ENCODE measurements at regions not wholly inside any gene's neighbourhood (a gene's known extent, or its start where the extent isn't known, plus 50 kb on each side); places are given as distances from the start of the nearest gene placed in this dataset.

DNA sequence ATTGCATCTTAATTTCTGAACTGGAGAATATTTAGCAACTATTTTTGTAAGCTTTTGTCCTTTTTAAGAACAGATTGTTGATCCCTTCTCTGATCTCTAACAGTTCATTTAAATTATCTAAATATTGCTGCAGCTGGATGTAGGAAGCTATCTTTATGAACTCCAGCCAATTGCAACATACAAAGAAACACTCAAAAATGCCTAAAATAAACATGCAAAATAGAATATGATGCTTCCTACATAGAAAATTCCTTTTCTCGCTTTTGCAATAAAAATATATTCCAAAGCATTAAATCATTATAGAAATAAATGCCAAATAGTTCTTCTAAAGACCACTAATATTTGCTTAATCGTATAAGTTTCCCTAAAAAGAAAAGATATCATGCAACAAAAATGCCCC, 218.6 kb downstream of the LURAP1L start:
- no peak overlapping the region for H3K9ac ChIP-seq (ENCODE audit: low read length in 2 of 2)
- H3K9me3 ChIP-seq (ENCODE audit: control insufficient read depth in 2 of 2, low read length in 2 of 2): no peaks in the 10 kb centered on the region
- no peaks in the 10 kb centered on the region for H3K27me3 ChIP-seq (ENCODE audit: control insufficient read depth in 1 of 2, insufficient read depth in 2 of 2, low read length in 2 of 2)
- H3K4me3 ChIP-seq (ENCODE audit: low read length in 2 of 2): no peak overlapping the region
- H3K4me1 ChIP-seq (ENCODE audit: control insufficient read depth, insufficient read depth, low read length): no peaks in the 10 kb centered on the region
- no peak overlapping the region for H3K27ac ChIP-seq (ENCODE audit: low read length)
- no peaks in the 10 kb centered on the region for H3K36me3 ChIP-seq (ENCODE audit: control insufficient read depth in 2 of 2, insufficient read depth in 2 of 2, low read length in 2 of 2)

DNA sequence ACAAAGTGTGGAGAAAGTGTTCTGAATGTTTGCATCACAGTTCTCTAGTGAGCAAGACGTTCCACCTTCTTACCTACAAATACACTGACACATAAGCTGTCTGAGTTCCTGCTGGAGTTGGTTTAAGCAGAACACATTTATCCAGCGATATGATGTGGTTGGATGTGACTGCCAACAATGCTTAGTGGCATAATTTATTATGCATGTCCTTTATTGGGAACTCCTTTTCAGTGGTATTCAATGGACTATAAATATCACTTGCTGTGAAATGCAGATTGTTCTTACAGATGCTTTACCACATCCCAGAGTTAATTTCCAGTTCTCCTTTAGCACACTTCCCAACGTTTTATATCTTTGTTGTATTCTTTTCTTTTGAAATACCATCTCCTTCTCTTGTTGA, 222.2 kb downstream of the LURAP1L start:
- H3K27ac ChIP-seq (ENCODE audit: low read length): no peak overlapping the region
- no peaks in the 10 kb centered on the region for H3K4me1 ChIP-seq (ENCODE audit: control insufficient read depth, insufficient read depth, low read length)
- no peaks in the 10 kb centered on the region for H3K36me3 ChIP-seq (ENCODE audit: control insufficient read depth in 2 of 2, insufficient read depth in 2 of 2, low read length in 2 of 2)
- no peak overlapping the region for H3K9ac ChIP-seq (ENCODE audit: low read length in 2 of 2)
- H3K9me3 ChIP-seq (ENCODE audit: control insufficient read depth in 2 of 2, low read length in 2 of 2): no peaks in the 10 kb centered on the region
- no peaks in the 10 kb centered on the region for H3K27me3 ChIP-seq (ENCODE audit: control insufficient read depth in 1 of 2, insufficient read depth in 2 of 2, low read length in 2 of 2)
- H3K4me3 ChIP-seq (ENCODE audit: low read length in 2 of 2): peak overlapping the region in 1 of 2 donors; percentile 34

DNA sequence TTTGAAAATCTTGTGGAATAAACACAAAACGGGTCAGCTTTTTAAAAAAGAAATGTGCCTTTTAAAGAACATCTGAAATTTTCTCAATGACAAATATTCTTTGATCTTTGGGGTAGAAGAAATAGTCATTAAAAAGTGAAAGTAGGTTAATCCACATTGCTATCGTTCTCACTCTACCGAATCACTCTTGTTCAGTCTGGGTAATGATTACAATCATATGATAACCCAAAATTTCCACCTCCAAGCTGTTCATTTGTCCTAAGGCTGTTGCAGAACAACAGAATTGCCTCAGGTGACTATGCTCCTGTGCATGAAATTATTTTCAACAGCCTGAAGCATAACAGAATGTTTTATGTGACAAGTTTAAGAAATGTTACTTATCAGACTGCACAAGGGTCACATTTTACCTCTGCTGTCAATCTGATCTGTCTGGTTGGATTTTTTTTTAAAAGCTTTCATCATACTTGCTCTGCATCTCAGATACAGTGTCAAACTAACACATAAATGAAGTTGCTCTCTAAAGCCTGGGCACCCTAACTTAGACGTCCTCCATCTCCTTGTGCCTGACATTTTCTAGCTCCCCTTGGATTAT, 227.3 kb downstream of the LURAP1L start:
- Histone ChIP-seq H3K27ac (ENCODE audit: low read length) (no peak overlapping the region), H3K4me3 (ENCODE audit: low read length in 2 of 2) (peak overlapping the region in 1 of 2 donors; percentile 23), H3K27me3 (ENCODE audit: control insufficient read depth in 1 of 2, insufficient read depth in 2 of 2, low read length in 2 of 2) (no peaks in the 10 kb centered on the region), H3K4me1 (ENCODE audit: control insufficient read depth, insufficient read depth, low read length) (no peaks in the 10 kb centered on the region), H3K9ac (ENCODE audit: low read length in 2 of 2) (no peak overlapping the region), H3K36me3 (ENCODE audit: control insufficient read depth in 2 of 2, insufficient read depth in 2 of 2, low read length in 2 of 2) (no peaks in the 10 kb centered on the region), H3K9me3 (ENCODE audit: control insufficient read depth in 2 of 2, low read length in 2 of 2) (peaks cover 4 to 6% of the 10 kb centered on the region in 2 donors)

DNA sequence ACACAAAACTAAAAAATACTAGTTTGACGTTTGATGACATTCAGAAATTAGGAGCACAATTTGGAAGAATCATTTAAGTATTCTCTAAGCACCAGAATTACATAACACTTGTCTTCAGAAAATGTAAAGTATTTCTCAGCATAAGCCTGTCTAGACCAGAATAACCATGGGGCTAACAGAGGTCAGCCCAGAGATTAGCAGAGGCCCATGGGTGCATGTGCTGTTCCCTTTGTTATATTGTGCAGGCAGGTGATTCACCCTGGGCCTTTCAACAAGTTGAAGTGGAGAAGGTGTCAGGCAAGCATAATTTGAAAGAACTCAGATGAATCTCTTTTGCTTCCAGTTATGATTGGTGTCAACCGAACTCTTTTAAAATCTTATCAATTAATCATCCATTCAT, 227.9 kb downstream of the LURAP1L start:
- Histone ChIP-seq H3K36me3 (ENCODE audit: control insufficient read depth in 2 of 2, insufficient read depth in 2 of 2, low read length in 2 of 2) (no peaks in the 10 kb centered on the region), H3K27me3 (ENCODE audit: control insufficient read depth in 1 of 2, insufficient read depth in 2 of 2, low read length in 2 of 2) (no peaks in the 10 kb centered on the region), H3K4me3 (ENCODE audit: low read length in 2 of 2) (no peak overlapping the region), H3K4me1 (ENCODE audit: control insufficient read depth, insufficient read depth, low read length) (no peaks in the 10 kb centered on the region), H3K9me3 (ENCODE audit: control insufficient read depth in 2 of 2, low read length in 2 of 2) (peaks cover 6% of the 10 kb centered on the region in 2 donors), H3K27ac (ENCODE audit: low read length) (no peak overlapping the region), H3K9ac (ENCODE audit: low read length in 2 of 2) (no peak overlapping the region)

DNA sequence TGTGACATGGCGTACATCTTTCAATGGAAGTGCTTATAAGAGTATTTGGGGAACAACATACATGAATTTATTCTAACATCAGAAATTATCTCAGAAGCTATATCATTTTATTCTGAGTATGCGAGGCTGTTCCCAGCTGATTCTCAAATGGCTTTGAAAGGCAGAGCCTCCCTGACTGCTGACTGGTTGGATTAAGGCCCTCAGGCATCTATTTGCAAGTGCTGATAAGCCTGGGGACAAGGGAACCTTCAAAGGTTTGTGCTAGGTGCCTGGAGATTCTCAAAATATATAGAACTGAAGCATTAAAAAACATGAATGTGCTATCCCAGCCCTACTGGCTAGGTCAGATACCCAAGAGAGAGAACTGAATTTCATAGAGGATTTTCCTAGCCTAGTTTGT, 235.1 kb downstream of the LURAP1L start:
- no peaks in the 10 kb centered on the region for H3K27me3 ChIP-seq (ENCODE audit: control insufficient read depth in 1 of 2, insufficient read depth in 2 of 2, low read length in 2 of 2)
- no peak overlapping the region for H3K27ac ChIP-seq (ENCODE audit: low read length)
- no peak overlapping the region for H3K4me3 ChIP-seq (ENCODE audit: low read length in 2 of 2)
- H3K4me1 ChIP-seq (ENCODE audit: control insufficient read depth, insufficient read depth, low read length): no peaks in the 10 kb centered on the region
- no peak overlapping the region for H3K9ac ChIP-seq (ENCODE audit: low read length in 2 of 2)
- H3K9me3 ChIP-seq (ENCODE audit: control insufficient read depth in 2 of 2, low read length in 2 of 2): peaks cover 2 to 4% of the 10 kb centered on the region in 2 donors
- no peaks in the 10 kb centered on the region for H3K36me3 ChIP-seq (ENCODE audit: control insufficient read depth in 2 of 2, insufficient read depth in 2 of 2, low read length in 2 of 2)

DNA sequence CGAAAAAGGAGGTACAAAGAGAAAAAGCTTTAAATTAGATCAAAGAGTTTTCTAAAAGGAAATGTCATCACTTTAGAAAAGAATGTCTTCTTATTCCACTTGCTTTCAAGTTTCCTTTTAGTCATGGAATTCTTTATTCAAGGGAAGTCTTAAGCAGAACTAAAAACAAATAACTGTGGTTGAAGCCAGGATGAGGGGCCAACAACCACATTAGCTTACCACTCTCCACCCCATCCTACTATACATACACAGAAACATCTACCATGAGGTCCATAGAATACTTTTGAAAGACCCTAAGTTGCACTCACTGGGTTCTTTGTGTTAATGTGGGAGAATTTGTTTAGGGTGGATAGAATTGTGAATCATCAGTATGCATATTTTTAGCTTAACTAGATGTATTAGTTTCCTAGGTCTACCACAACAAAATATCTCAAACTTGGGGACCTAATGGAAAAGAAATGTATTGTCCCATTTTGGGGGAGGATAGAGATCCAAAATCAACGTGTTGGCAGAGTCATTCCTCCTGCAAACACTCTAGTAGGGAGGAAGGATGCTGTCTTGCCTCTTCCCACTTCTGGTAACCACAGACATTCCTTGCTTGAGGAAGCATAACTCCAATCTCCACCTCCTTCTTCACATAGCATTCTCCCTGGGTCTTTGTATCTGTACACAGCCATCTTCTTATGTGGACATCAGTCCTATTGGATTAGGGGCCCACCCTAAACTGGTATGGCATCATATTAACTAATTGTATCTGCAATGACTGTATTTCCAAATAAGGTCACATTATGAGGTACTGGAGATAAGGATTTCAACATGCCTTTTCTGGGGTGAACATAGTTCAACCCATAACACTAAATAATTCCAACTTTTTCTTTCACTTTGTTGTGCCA, 239.4 kb downstream of the LURAP1L start:
- Histone ChIP-seq H3K4me3 (ENCODE audit: low read length in 2 of 2) (no peak overlapping the region), H3K9me3 (ENCODE audit: control insufficient read depth in 2 of 2, low read length in 2 of 2) (no peaks in the 10 kb centered on the region), H3K9ac (ENCODE audit: low read length in 2 of 2) (no peak overlapping the region), H3K36me3 (ENCODE audit: control insufficient read depth in 2 of 2, insufficient read depth in 2 of 2, low read length in 2 of 2) (no peaks in the 10 kb centered on the region), H3K4me1 (ENCODE audit: control insufficient read depth, insufficient read depth, low read length) (no peaks in the 10 kb centered on the region), H3K27ac (ENCODE audit: low read length) (no peak overlapping the region), H3K27me3 (ENCODE audit: control insufficient read depth in 1 of 2, insufficient read depth in 2 of 2, low read length in 2 of 2) (no peaks in the 10 kb centered on the region)

DNA sequence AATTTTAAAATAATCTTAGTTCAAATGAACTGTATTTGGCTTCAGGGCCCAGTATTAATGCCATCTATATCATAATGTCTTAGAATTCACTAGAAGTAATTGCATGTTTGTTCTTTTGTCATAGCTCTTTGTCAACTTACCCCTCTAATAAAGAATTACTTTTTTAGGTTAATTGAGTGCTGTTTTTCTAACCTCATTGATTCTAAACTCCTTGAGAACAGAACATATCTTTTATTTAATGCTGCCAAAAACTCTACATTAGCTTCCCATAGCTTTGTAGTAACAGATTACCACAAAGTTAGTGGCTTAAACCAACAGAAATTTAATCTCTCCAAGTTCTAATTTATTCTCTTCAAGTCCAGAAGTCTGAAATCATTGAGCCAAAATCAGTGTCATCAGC, 242.4 kb downstream of the LURAP1L start:
- H3K9me3 ChIP-seq (ENCODE audit: control insufficient read depth in 2 of 2, low read length in 2 of 2): no peaks in the 10 kb centered on the region
- no peak overlapping the region for H3K9ac ChIP-seq (ENCODE audit: low read length in 2 of 2)
- H3K27me3 ChIP-seq (ENCODE audit: control insufficient read depth in 1 of 2, insufficient read depth in 2 of 2, low read length in 2 of 2): no peaks in the 10 kb centered on the region
- no peaks in the 10 kb centered on the region for H3K4me1 ChIP-seq (ENCODE audit: control insufficient read depth, insufficient read depth, low read length)
- no peak overlapping the region for H3K4me3 ChIP-seq (ENCODE audit: low read length in 2 of 2)
- no peak overlapping the region for H3K27ac ChIP-seq (ENCODE audit: low read length)
- no peaks in the 10 kb centered on the region for H3K36me3 ChIP-seq (ENCODE audit: control insufficient read depth in 2 of 2, insufficient read depth in 2 of 2, low read length in 2 of 2)

DNA sequence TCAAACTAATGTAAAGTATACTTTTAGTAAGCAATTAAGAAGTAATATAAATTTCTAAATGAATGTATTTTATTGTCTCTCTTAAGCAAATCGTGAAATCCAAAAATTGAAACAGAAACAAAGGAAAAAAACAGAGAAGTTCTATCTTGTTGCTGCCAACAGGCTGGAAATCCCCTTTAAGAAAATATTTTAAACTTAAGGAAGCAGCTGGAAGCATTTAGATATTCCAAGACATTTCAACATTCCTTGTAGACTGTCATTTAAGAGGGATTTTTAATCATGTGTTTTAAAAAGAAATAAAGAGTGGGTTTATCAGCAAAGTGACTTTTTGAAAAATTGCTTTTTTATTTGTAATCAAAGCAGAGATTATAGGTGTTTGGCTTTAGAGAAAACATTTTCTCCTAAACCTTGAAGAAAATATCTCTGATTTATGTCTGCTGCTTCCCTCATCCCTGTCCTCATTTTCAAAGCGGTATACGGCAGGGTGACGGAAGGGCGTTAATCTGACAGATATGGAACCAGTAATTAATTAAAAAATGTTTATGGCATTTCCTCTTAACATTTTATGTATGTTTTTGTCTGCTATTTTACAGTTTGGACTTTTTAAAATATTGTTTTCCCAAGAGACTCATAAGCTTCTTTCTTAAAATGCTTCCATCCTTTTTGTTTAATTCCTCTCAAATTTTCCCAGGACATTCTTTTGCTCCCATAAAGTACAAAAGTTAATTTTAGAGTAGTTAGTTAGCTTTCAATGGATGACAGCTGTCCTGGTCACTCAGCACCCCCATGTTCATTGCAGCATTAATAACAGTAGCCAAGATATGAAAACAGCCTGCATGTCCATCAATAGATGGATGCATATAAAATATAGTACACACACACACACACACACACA, 245.6 kb downstream of the LURAP1L start:
- Histone ChIP-seq H3K36me3 (ENCODE audit: control insufficient read depth in 2 of 2, insufficient read depth in 2 of 2, low read length in 2 of 2) (no peaks in the 10 kb centered on the region), H3K27me3 (ENCODE audit: control insufficient read depth in 1 of 2, insufficient read depth in 2 of 2, low read length in 2 of 2) (no peaks in the 10 kb centered on the region), H3K9ac (ENCODE audit: low read length in 2 of 2) (no peak overlapping the region), H3K9me3 (ENCODE audit: control insufficient read depth in 2 of 2, low read length in 2 of 2) (no peaks in the 10 kb centered on the region), H3K4me3 (ENCODE audit: low read length in 2 of 2) (no peak overlapping the region), H3K4me1 (ENCODE audit: control insufficient read depth, insufficient read depth, low read length) (no peaks in the 10 kb centered on the region), H3K27ac (ENCODE audit: low read length) (no peak overlapping the region)

DNA sequence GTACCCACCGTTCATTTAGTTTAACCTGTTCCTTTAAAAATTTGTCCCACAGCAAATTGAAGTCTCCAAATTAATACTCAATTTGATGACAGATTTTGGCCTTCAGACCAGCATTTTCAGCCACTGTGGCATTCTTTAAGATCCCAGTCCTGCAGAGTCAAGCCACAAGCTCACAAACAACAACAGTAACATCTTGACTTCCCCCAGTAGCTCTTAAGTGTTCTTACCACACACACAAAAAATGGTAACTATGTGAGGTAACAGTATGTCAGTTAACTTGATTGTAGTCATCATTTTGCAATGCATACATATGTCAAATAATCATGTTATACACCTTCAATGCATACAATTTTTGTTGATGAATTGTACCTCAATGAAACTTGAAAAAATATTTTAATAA, 247.9 kb downstream of the LURAP1L start:
- Histone ChIP-seq H3K9me3 (ENCODE audit: control insufficient read depth in 2 of 2, low read length in 2 of 2) (no peaks in the 10 kb centered on the region), H3K36me3 (ENCODE audit: control insufficient read depth in 2 of 2, insufficient read depth in 2 of 2, low read length in 2 of 2) (no peaks in the 10 kb centered on the region), H3K4me1 (ENCODE audit: control insufficient read depth, insufficient read depth, low read length) (no peaks in the 10 kb centered on the region), H3K4me3 (ENCODE audit: low read length in 2 of 2) (no peak overlapping the region), H3K9ac (ENCODE audit: low read length in 2 of 2) (no peak overlapping the region), H3K27me3 (ENCODE audit: control insufficient read depth in 1 of 2, insufficient read depth in 2 of 2, low read length in 2 of 2) (no peaks in the 10 kb centered on the region), H3K27ac (ENCODE audit: low read length) (no peak overlapping the region)

DNA sequence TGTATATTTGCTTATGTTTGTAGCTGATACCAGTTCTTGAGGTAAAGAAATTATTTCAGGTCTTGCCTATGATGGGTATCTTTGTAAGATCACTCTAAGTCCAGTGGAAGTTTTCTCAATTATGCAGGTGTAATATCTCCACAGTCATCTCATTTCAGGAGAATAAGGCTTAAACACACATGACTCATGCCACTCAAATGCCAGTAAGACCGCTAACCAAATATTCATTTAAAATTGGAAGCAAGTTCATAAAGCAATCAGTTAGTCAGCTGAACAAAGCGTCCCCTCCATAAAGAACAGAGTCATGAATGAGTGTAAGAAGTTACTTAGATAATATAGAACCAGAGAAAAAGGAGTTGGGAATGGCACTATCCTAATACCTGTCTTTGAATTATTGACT, 248.7 kb downstream of the LURAP1L start:
- no peaks in the 10 kb centered on the region for H3K9me3 ChIP-seq (ENCODE audit: control insufficient read depth in 2 of 2, low read length in 2 of 2)
- no peak overlapping the region for H3K9ac ChIP-seq (ENCODE audit: low read length in 2 of 2)
- no peaks in the 10 kb centered on the region for H3K36me3 ChIP-seq (ENCODE audit: control insufficient read depth in 2 of 2, insufficient read depth in 2 of 2, low read length in 2 of 2)
- H3K27me3 ChIP-seq (ENCODE audit: control insufficient read depth in 1 of 2, insufficient read depth in 2 of 2, low read length in 2 of 2): no peaks in the 10 kb centered on the region
- H3K27ac ChIP-seq (ENCODE audit: low read length): no peak overlapping the region
- no peaks in the 10 kb centered on the region for H3K4me1 ChIP-seq (ENCODE audit: control insufficient read depth, insufficient read depth, low read length)
- no peak overlapping the region for H3K4me3 ChIP-seq (ENCODE audit: low read length in 2 of 2)

Measured in stomach smooth muscle (tissue), 2 donors.